T-helper 2 cell (primary cell): ENCODE measurements at regions not wholly inside any gene's neighbourhood (a gene's known extent, or its start where the extent isn't known, plus 50 kb on each side); places are given as distances from the start of the nearest gene placed in this dataset.
"Not testable (repeated sequence)": the region's sequence is repeated elsewhere in the genome, so short reads cannot be mapped to it uniquely, and the experiment has no call there.

Experiments
- DNase-seq, 5 experiments: peaks; one replicate each; pipeline versions ENCODE4 v3.0.0 to v3.0.0-alpha.2; 2012 to 2022

DNA sequence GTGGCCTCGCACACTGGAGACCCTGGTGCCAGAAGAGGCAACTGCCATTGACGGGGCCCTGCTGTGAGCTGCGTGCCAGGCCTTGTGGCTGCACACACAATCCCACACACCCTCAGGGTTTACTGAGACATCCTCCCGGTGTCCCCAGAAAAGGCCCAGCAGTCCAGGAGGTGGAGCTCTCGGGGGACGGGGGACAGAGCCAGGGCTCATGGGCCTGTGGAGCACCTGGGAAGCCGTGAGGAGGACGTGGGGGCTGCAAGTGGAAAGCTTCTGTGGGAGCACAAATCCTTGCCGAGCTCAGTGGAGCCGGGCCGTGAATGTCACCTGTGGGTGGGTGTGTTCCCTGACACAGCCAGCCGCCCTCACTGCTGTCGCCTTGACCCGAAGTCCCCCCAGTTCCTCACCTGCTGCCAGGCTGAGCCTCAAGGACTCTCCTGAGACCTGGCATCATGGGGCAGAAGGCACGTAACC is 609.7 kb downstream of the TBC1D22A start:
- DNase-seq, result no peak

DNA sequence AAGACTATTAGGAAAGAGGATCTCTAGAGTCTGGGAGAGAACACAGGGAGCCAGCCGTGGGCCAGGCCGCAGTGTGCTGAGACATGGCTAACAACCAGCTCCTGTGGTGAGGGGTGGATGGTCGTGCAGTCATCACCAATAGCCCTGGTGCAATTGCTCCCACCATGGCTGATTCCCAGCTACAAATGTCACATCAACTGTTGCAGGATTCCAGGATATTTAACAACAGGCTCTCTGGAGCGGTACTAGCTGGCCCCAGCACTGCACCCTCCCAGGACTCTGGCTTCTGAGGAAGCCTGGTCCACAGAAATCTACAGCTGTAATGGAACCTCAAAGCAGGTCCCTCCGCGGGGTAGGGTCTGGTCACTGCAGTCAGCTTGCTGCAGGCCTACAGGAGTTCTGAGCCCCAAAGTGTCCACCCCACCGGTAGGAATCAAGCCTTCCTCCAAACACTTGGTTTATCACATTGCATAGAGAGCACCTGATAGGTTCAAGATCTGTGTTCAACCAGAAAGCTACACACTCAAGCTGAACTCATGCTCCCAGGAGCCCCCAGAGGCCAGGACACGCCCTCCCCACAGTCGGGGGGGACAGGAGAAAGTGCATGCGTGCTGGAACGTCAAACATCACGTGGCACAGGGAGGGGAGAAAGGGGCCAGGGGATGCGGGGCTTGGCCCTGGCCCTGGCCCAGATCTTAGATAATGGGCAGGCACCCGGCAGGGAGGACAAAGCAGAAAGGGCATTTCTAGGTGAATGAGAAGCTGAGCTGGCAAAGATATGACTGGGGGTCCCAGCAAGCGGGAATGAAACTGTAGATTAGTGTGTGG is 609.0 kb downstream of the TBC1D22A start:
- DNase-seq, result no peak

DNA sequence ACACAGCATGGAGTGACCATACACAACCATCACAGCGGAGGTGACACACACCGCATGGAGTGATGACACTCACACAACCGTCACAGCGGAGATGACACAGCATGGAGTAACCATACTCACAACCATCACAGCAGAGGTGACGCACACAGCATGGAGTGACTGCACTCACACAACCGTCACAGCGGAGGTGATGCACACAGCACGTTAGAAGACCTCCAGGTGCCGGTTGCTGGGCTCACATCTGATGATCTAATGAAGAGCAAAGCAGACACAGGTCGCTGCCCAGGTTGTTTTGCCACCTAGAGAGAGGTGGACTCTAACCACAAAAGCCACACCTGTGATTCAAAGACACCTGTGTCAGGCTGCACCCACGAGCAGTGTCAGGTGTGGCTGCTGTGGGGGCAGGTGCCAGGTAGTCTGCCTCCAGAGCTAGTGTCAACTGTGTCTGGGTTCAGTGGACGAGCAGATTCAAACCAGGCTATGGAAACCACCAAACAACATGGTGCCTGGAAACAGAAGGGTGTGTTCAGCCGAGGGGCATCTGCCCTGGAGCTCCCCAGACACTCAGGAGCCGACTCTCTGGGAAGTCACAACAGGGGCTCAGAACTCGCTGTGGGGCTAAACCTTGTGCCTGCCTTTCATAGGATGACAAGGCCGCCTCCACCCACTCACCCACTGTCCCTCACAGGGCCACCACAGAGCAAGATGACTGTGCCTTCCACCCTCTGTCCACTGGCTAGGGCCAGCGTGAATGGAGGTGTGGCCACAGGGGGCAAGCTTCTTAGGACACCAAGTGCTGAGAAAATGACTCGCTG is 608.2 kb downstream of the TBC1D22A start:
- no peak for DNase-seq

DNA sequence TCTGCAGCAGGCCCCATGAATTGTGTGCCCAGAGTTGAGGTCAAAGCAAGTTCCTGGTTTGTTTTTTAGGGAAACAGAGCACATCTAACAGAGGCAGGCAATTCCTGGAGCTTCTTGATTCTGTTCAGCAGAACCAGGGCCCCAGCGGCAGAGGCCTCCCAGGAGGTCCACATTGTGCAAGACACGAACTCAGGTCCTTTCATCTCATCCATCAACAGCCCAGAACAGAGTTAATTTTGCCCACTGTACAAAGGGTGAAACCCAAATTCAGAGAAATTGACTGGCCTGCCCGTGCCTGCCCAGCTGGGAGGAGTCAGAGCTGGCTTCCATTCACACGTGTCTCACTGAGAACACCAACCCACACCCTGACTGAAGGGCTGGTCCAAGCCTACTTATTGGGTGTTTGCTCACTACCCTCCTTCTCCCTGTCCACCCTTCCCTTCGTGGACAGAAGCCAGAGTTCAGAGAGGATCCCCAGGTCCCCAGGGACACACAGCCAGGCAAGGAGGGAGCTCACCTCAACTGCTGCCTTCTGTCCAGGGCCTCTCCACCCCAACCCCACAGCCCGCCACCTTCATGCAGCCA is 607.1 kb downstream of the TBC1D22A start:
- no peak for DNase-seq

DNA sequence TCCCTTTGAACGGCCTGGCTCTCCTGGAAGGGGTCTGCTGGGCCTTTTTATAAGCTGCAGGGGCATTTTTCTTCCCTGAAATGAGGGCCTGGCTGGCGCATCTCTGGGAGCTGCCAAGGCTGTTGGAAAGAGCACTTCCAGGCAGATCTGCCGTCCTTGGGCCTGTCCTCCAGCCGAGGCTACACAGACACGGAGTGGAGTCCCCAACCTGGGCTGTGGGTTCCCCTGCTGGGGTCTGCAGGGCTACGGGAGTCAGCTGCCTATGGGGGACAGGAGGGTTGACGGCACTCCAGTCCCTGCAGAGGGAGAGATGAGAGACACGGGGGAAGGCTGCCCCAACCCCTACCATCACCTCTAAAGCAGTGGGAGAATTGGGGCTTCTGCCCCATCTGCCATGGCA is 606.6 kb downstream of the TBC1D22A start:
- no peak for DNase-seq

DNA sequence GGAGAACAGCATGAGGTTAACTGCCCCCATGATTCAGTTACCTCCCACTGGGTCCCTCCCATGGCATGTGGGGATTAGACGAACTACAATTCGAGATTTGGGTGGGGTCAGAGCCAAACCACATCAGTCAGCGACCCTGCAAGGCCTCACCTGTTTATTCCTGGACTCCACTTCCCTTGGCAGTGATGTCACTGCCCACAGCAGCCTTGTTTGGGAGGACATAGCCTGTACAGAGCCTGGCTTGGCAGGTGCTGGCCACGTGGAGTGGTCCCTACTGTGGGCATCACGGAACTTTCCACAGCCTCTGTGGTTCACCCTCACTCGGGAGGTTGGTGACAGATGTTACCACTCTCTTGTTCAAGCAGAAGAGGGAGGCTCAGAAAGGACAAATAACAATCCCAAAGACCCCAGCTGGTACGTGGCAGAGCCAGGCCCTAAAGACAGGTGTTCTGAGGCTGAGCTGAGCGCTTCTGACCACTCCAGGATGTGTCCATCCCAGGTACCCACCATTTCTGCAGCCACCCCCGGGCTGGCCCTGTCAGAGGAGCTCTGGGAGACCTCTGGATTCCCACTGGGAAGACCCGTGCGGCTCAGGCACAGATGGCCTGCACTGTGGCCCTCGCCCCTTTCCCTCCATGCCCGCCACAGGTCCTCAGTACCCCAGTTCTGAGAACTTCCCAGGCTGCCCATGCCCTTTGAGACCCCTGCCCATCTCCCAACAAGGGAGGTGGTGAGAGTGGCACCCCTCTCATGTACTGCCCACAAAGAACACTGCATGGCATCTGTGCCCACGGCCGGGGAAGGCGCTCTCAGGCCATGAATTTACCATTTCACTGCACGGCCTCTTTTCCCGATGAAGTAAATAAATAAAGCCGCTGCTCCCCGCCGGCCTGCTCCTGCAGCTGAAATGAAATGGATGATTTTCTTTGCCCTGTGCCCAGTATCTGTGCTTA is 605.8 kb downstream of the TBC1D22A start:
- no peak for DNase-seq

DNA sequence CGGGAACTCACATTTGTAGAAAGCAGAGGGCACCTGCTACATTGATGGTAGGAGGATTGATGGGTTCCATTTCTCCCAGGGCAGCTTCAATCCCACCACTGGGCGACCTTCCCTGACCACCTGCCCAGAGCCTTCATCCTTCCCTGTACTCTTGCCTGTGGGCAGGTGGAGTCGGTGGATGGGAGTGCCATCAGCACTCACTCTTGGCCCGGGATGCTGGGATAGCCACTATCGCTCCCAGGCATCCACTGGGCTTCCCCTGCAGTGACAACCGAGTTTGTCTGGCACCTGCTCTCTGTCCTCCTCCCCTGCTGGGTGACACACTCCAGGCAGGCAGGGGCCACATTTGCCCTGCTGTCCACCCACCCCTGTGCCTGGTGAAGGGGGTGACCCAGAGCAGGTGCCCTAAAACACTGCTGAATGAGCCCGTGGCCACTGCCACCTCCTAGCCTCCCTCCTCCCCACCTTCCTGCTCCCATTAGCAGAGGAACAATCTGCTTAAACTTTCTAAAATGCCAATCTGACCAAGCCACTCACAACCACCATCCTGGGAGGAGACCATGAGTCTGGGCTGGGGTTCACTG is 604.7 kb downstream of the TBC1D22A start:
- DNase-seq, result no peak

DNA sequence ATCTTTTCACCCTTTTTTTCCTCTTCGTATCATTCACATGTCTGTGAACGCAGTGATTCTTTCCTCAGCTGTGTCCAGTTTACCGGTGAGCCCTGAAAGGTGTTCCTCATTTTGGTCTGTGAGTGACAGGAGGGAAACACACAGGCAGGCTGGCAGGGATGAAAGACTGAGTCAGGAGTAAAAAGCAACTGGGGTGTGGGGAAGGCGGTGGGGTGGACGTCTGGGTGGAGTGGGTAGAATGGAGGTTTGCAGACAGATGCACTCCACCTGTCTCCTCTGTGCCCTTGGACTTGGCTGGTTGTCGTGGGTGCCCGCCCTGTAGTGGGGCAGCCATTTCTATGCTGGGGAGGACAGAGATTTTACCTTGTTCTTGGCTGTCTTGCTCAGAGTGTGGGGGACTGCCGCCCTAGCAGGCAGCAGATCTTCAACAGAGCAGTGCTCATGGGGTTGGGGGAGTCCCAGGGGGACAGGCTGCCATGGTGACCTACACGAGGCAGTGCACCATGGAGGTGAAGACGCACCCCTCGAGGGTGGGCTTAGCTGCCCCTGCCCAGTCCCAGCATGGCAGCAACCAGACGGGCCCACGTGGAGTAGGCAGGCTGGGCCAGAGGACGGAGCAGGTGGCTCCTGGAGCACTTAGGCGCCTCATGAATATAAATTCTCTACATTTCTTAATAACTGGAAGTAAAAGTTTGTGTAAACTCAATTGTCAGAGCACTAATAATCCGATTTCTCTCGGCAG is 603.7 kb downstream of the TBC1D22A start:
- no peak for DNase-seq

DNA sequence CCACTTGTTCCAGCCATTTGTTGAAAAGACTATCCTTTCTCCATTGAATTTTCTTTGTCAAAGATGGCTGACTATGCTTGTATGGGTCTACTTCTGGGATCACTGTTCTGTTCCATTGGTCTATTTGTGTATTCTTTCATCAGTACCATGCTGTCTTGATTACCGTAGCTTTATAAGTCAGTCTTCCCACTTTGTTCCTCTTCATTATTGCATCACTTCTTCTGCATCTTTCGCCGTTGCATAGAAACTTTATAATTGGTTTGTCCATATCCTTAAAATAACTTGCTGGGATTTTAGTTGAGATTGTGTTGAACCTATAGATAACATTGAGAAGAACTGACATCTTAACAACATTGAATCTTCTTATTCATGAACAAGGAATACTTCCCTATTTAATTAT is 598.8 kb downstream of the TBC1D22A start:
- DNase-seq, result no peak

DNA sequence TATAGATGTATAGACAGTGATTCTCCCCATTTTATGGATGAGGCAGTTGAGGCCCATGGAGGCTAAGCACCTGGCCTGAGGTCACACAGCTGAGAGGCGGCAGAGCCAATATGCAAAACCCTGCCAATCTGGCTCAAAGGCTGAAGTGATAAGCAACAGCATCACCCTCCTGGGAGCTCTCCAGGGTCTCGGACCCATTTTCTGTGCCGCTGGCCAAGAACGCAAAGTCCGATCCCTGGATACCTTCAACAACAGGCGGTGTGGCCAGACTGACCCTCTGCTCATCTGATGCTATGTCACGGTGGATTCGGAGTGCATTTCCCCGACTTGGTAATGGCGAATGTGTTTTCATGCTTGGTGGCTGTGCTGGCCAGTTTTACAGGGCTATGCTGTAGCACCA is 595.0 kb downstream of the TBC1D22A start:
- DNase-seq, result no peak

DNA sequence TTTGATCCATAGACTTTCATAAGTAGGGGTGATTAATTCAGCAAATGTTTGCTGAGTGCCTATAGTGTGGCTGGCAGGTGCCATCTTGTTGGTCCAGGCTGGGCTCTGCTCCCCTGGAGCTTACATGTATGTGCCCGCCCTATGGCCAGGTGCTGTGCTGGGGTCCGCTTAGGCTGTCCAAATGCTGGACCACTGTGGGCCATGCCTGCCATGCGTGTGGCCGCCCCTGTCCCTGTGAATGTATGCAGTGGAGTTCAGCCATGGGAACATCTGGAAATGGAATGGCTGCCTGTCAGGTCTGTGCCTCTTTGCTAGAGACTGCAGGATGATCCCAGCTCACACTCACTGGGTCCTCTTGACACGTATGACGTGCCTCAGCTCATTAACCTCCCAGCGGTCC is 594.6 kb downstream of the TBC1D22A start:
- DNase-seq, result no peak

DNA sequence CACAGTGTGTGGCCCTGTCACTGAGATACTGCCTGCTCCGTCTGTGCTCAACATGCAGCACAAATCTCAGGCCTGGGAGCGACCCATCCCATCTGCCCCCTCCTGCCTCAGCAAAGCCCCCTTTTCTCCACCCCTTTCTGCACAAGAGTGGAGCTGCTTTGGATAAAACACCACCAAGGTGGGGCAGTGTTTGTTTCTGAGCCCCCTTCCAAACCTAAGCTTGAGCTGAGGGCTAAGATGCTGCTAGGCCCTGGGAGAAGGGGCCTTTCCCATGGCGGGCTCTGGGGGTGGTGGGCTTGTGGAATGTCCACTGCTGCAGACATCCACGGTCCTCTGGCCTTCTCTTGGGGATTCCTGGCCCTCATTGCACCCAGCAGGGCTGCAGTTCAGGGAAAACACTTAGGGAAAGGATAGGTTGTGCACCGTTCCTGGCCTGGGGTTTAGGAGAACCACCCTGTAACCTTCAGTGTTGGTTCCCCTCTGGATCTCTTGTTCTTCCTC is 594.1 kb downstream of the TBC1D22A start:
- DNase-seq, result no peak

DNA sequence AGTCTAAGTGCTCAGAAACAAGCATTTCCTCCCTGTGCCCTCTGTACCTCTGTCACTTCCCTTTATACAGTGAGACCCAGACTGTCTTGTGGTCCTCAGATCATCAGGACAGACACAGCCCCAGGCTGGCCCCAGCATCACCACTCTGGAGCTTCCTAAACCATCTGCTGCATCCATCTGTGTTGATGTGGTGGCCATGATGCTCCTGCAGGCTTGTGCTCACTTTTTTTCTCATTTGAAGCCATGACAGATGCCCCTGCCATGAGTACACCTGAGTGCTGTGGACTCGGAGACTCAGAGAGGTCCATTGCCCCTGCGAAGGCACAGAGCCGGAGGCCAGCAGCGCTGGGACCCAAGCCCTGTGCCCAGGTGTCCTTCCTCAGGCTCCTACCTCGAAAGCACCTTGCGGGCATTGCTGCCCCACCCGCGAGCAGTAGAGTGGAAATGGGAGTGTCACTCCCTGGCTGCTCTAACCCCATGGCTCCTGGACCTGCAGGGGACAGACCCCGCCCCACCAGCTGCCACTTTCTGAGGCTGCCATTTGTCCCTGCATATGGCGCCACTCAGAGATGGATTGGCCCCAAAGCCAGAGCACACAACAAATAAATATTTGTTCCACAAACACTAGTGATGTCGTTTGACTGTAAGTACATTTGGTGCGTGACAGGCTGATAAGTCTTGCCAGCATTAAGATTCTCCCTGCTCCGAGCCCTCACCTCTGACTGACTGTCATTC is 593.5 kb downstream of the TBC1D22A start:
- DNase-seq, result no peak

DNA sequence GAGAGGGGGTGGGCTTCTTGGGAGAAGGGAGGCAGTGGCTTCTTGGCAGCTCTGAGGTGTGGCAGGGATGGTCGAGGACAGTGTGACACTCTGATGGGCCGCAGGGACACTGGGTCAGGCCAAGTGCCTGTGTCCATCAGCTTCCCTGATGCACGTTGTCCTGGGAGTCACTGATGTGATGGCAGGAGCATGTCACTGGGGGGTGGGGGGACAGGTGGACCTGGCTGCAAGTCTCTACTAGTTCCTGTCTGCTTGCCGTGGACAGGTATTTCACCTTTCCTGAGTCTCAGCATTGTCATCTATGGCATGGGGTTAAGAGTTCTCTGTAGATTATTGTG is 592.9 kb downstream of the TBC1D22A start:
- DNase-seq, result no peak

DNA sequence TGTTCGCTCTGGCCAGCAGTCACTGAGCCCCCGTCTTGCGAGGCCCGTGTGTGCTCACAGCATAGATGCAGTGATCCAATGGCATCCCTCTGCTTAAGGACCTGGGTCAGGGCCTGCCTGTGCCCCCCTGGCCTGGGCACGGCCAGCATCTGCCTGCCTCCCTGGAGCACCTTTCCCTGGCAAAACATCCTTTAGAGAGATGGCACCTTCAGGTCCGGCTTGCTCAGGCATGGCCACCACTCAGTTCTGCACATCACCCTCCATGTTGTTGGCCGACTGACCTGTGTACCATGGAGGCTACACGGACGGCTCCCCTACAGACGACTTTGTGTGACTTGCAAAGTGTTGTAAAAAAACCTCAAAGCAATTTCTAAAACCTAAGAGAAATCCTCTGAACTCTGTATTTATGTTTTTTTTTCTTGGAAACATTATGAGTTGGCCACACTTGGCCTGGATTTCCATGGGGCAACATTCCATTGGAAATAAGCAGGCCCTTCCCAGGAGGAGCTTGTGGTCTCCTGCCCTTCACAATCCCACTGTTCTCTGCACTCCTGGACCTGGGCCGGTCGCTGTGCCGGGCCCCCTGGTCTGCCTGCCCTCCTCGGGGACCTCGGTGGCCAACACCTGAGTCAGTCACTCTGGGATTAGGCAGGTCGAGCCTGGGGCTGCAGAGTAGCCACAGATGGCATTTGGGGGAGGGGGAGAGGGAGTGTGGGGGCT is 592.4 kb downstream of the TBC1D22A start:
- DNase-seq, result no peak

DNA sequence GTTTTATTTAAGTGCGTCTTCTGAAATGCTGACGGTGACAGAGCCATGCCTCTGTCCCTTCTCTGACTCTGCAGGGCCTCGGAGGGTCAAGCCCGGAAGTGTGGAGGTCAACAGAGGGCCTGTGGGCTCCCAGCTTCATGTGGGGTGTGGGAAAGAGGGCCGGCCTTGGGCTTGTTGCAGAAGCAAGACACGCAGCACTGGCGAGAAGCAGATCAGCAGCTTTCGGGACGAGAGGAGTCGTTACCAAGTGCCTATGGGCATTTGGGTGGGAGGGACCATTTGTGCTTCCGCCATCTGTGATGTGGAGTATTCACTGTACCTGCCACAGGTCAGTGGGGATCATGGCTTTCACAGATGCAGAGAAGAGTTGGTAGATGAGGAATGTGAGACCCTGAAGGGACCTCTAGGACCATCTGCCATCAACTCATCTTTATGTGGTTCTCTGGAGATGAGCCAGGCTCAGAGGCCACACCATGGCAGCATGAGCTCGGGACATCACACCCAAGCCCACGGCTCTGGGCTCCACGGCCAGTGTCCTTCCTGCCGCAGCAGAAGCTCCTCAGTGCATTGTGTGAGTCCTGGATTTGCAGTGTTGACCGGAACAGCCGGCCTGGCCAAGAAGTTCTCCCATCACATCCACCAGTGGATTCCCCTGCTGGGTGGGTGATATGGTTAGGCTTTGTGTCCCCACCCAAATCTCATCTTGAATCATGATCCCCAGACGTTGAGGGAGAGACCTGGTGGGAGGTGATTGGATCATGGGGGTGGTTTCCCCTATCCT is 590.7 kb downstream of the TBC1D22A start:
- no peak for DNase-seq

DNA sequence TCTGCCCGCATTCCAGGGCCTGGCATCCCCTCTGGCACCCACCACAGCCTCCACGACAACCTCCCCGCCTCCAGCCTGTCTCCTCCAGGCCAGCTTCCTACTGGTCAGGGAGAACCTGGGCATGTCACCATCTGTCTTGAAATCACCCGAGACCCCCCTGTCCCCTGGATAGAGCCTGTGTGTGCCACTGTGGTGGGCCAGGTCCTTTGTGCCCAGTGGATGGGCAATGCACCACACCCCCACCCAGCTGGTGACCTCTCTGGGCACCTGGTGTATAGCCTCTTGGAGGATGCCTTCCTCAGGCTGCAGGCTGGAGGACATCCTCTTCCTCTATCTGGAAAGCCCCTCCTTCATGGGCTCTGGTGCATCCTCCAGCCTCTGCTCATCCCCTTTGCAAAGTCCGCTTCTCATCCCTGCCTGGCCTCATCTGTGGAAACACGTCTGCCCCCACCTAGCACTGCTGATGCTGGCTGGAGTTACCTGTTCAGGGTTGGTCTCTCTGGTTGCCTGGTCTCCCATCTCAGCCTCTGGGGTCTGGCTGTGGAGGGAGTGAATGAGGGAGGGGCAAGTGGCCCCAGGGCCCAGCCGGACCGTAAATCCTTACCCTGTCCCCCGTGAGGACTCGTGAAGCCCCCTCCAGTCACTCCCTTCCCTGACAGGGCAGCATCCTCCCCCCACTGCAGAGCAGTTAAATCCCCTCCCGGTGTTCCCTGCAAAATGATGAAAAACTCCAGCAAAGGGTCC is 589.6 kb downstream of the TBC1D22A start:
- DNase-seq, result no peak

DNA sequence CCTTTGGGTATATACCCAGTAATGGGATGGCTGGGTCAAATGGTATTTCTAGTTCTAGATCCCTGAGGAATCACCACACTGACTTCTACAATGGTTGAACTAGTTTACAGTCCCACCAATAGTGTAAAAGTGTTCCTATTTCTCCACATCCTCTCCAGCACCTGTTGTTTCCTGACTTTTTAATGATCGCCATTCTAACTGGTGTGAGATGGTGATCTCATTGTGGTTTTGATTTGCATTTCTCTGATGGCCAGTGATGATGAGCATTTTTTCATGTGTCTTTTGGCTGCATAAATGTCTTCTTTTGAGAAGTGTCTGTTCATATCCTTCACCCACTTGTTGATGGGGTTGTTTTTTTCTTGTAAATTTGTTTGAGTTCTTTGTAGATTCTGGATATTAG is 583.8 kb downstream of the TBC1D22A start:
- not testable (repeated sequence) for DNase-seq
